ENCODE measurements at regions not wholly inside any gene's neighbourhood (a gene's known extent, or its start where the extent isn't known, plus 50 kb on each side); places are given as distances from the start of the nearest gene placed in this dataset.

DNA sequence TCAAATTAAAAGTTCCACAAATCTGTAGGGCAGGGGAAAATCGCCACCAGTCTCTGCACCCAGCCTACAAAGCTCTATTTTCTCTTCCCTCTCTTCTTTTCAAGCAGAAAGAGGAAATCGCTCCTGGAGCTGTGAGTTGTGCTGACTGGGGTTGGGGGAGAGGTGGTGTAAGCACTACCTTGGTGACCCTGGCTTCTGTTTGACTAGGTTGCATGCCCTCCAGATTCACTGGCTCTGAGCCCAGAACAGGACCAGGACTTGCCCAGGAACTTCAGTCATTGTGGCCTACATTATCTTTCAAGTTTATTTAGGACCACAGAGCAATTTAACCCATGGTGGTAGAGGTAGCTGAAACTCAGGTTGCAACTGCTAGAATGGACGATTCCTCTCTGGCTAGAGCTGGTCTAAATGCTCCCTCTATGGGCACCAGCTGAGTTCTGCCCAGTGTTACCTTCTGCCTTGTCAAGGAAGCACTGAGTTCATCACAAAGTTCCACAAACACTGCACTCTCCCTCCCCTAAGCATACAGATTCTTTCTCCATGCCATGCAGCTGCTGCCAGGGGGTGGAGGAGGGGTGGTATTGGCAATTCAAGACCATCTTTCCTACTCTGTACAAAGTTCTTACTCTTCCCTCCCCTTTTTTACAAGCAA is 122.0 kb upstream of the BMP5 start:
- TF ChIP-seq, protein P1, sequence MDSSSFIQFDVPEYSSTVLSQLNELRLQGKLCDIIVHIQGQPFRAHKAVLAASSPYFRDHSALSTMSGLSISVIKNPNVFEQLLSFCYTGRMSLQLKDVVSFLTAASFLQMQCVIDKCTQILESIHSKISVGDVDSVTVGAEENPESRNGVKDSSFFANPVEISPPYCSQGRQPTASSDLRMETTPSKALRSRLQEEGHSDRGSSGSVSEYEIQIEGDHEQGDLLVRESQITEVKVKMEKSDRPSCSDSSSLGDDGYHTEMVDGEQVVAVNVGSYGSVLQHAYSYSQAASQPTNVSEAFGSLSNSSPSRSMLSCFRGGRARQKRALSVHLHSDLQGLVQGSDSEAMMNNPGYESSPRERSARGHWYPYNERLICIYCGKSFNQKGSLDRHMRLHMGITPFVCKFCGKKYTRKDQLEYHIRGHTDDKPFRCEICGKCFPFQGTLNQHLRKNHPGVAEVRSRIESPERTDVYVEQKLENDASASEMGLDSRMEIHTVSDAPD (CRISPR knock-in tag; IDR thresholded peaks at IDR 0.05): no peak
- TF ChIP-seq LBX2 (CRISPR knock-in tag; IDR thresholded peaks at IDR 0.05; ENCODE audit: borderline replicate concordance) (no peak), PTBP1 (IDR thresholded peaks at IDR 0.05; ENCODE audit: low read depth, low read length, poor library complexity, severe bottlenecking) (no peak), ZFP62 (CRISPR knock-in tag; IDR thresholded peaks at IDR 0.05) (no peak), RFX1 (IDR thresholded peaks at IDR 0.05) (no peak), KLF9 (CRISPR knock-in tag; IDR thresholded peaks at IDR 0.05; ENCODE audit: low read depth) (no peak), DRAP1 (CRISPR knock-in tag; IDR thresholded peaks at IDR 0.05) (no peak), ZNF883 (CRISPR knock-in tag; IDR thresholded peaks at IDR 0.05; ENCODE audit: not compliant biosample characterization) (no peak), ZNF740 (CRISPR knock-in tag; IDR thresholded peaks at IDR 0.05) (no peak)
- DNase-seq (ENCODE audit: low spot score) (peak; percentile 6), FAIRE-seq (peak; percentile 49), ATAC-seq (peak; percentile 65)
- Histone ChIP-seq H2AFZ (ENCODE audit: low read length) (no peak overlapping the region), H3K4me2 (ENCODE audit: low read depth, low read length) (no peak overlapping the region), H3K9ac (ENCODE audit: insufficient read depth, low read depth, low read length) (no peak overlapping the region), H3K79me2 (ENCODE audit: insufficient read depth, low read length) (no peaks in the 10 kb centered on the region), H3K9me3 (ENCODE audit: low read length) (peaks cover 10% of the 10 kb centered on the region), H3K27me3 (ENCODE audit: control insufficient read depth in 1 of 2, insufficient read depth in 2 of 2, low read length in 2 of 2) (no peaks in the 10 kb centered on the region), H3K4me1 (ENCODE audit: insufficient read depth, low read length) (no peaks in the 10 kb centered on the region), H3K36me3 (replicated peaks in 1 of 2; ENCODE audit: control insufficient read depth in 1 of 2, insufficient read depth in 2 of 2, low read length in 2 of 2) (no peaks in the 10 kb centered on the region), H3K27ac (ENCODE audit: extremely low read length, insufficient read depth, low read length) (no peak overlapping the region), H4K20me1 (ENCODE audit: insufficient read depth, low read length) (no peaks in the 10 kb centered on the region), H3K4me3 (replicated peaks in 1 of 3; ENCODE audit: insufficient read depth in 1 of 3, low read depth in 2 of 3, low read length in 3 of 3) (no peak overlapping the region)
- intact Hi-C loops (cut with micrococcal nuclease; ENCODE audit: unreplicated experiment) (no loop called here), in situ Hi-C loops (cut with HindIII; ENCODE audit: extremely low pct_ligation_motif_present, low pct_unique_long_range_greater_than_20kb) (no loop called here)
- no TSS peak for BruUV-seq (replicated peaks)
- ChIA-PET POLR2A (no interaction called here), CTCF (ENCODE audit: low intra/inter-chr PET ratio, low total read pairs) (no interaction called here)
- 2% methylated on average over 3 of the region's 3 CpGs for WGBS (ENCODE audit: low lambda C conversion rate)

All from HepG2 (cell line).